ENCODE measurements at regions not wholly inside any gene's neighbourhood (a gene's known extent, or its start where the extent isn't known, plus 50 kb on each side); places are given as distances from the start of the nearest gene placed in this dataset.
A peak's percentile ranks its signal among the peaks of the same experiment; 100 is the strongest.

DNA sequence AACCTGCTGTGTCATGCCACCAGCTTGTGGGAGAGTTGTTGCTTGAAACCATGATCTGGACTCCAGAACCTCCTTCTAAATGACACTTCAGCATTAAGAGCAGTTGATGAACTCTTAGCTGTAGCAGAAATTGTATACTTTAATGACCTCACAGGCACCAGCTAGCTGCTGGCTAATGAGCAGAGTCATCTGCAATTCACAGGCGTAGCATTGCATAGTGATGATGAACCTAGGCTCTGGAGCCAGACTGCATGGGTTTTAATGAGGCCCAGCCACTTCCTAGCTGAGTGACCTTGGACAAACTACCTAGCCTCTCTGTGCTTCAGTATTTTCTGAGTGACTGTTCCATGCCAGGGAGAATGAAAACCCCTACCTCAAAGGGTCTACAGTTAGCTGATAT, 407.1 kb downstream of the LMO4 start:
- no peak for DNase-seq (ENCODE audit: extremely low read depth in 1 of 11, low read depth in 9 of 11, low spot score in 4 of 11)

DNA sequence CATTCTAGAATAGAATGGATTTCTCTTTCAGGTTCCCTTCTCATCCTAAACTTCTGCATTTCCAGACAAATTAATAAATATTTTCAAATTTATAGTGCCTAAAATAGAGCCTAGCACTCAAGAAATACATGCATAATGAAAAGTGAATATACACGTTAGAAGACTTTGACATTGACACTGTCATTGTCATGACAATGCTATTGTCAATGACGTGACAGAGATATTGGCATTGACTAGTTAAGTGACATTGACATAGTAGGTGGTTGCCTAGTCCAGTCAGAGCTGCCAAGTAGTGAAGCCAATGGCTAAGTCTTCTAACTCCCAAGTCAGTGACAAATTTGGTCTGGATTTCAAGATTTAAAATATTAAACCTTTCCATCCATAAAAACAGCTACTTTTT, 410.5 kb downstream of the LMO4 start:
- DNase-seq (ENCODE audit: extremely low read depth in 1 of 11, low read depth in 9 of 11, low spot score in 4 of 11), result no peak

DNA sequence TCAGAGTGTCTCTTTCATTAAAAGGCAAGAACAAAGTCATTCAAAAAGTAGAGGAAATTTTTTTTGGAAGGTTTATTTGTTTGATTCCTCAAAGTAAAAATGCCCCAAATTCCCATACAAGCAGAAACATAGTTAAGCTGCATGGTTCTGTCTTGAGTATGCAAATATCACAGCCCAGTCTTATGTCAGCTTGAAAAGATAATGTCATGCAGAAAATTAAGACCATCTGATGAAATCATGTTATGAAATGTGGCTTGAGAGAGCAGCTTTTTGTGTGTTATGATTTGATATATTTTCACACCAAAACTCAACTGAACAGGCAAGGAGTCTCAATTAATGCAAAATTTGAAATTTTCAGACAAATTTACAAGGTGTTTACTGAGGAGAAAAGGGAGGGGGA, 411.0 kb downstream of the LMO4 start:
- DNase-seq (ENCODE audit: extremely low read depth in 1 of 11, low read depth in 9 of 11, low spot score in 4 of 11), result no peak

DNA sequence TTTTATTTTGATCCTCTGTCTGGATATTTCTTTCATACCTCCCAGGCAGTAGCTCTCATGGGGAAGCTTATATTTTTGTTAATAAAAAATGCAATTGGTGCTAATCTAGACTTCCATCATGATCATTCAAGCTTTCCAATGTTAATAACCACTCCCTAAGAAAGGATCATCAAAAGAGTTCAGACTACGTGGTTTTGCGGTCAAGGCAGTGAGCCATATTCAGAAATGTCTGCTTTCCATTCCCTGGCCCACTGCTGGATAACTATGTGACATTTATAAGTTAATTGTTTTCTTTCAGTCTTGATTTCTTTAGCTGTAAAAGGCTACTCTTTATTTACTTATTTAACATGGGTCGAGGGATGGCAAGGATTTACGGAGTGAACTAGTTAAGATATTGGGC, 414.6 kb downstream of the LMO4 start:
- DNase-seq (ENCODE audit: extremely low read depth in 1 of 11, low read depth in 9 of 11, low spot score in 4 of 11), result no peak

DNA sequence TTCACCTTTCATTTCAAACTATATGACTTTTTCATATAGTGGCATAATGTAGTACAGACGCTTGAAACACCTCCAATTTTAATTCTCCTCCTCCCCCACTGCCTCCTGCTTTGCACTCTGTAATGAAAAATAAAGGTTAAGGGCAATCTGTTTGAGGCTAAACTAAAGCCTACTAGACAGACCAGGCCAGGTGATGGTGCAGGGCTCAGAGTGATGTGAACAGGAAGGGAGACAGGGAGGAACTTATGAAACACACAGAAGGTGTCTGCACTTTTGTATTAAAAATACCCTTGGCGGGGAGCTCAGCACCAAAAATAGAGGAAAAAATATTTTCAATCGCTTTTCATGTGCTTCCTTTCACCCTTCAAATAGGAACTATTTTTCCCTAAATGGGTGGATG, 415.4 kb downstream of the LMO4 start:
- no peak for DNase-seq (ENCODE audit: extremely low read depth in 1 of 11, low read depth in 9 of 11, low spot score in 4 of 11)

DNA sequence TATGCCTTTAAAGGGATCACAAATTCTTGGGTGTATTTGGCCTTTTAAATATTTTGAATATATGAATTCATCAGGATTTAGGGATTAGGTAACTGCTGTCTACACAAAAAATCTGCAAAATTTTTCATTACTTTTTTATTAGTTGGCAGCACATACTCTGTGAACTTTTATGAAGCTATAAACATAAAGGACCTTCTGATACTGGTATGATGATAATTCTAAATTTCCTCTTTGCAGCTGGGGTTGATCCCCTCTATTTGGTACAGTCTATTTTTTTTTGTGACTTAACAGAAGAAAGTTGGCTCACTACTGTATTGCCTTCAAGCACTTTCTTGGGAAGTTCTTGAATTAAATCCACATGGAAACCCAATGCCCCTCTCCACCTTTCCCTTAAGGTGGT, 416.1 kb downstream of the LMO4 start:
- no peak for DNase-seq (ENCODE audit: extremely low read depth in 1 of 11, low read depth in 9 of 11, low spot score in 4 of 11)

DNA sequence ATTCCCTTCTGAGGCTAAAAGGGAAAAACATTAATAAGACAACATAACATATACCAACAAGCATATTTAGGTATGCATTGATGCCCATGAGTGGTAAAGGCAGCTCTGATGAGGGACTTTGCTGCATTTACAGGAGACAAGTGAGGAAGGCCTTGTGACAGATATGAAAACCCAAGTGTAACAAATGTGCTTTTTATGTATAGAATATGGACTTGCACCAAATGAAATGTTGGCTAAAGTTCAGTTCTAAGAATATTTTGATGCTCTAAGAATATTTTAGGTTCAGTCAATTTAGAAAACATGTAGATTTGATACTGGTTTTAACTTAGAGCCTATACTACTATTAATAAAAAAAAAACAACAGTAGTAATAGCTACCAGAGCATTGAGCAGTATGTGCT, 424.7 kb downstream of the LMO4 start:
- no peak for DNase-seq (ENCODE audit: extremely low read depth in 1 of 11, low read depth in 9 of 11, low spot score in 4 of 11)

DNA sequence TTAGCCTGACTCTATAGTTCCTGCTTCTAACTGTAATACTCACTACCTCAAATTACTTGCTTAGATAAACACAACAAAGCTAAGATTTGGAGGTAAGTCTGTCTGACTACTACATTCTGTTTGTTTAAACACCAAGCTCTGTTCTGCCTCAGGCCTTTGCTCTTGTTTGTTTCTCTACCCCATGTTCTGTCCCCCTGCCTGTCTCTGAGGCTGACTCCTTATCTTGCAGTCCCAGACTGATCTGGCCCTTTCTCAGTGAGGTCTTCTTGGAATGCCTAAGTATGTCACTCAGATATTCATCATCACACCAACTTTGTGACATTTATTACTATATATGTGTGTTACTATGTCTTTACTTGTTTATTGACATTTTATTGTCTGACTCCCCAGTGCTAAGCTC, 425.5 kb downstream of the LMO4 start:
- no peak for DNase-seq (ENCODE audit: extremely low read depth in 1 of 11, low read depth in 9 of 11, low spot score in 4 of 11)

DNA sequence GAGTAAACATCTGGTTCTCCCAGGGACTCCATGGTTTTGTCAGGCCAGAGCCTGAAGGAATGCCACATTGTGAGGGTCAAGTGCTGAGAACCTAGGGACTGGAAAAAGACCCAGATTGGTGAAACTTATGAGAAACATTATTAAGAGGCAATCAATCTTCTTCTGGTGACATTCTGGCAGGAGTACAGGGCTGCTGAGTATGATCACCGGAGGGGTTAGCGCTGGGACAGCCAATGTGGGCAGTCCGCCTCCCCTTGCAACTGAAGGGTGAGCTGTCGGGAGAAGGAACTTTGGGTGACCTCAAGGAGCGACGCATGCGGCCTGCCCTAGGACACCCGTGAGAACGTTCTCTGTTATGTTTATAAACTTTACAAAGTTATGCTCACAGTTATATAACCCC, 429.0 kb downstream of the LMO4 start:
- DNase-seq (ENCODE audit: extremely low read depth in 1 of 11, low read depth in 9 of 11, low spot score in 4 of 11), result peak in 8 of 11 donors; percentile 9 to 25 (median 16)

DNA sequence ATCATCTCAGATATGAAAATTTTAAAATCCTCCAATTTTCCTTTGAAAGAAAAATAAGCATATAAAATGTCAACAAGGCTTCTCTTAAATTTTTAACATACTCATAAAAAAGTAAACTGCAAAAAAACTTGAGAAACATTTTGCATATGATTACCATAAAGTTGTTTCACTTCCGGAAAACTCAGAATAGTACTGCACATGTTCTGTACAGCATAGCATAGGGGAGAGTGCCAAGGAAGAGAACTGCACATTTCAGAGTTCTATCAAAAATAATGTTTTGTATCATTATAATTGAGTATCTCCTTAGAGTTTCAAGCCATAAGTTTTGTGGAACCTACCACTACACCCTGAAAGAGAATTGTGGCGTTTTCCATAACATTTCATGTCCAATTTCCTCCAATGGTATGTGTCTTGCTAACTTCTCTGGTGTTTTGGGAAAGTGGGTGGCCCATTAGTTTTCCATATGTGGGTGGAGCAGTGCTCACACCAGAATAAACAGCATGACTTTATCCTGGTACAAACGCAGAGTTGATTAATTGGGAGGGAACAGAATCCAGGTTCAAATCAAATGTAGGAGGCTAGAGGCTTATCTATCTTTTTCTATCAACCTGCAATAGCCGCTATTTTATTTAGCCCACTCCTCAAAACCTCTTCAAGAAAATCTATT, 430.9 kb downstream of the LMO4 start:
- no peak for DNase-seq (ENCODE audit: extremely low read depth in 1 of 11, low read depth in 9 of 11, low spot score in 4 of 11)

DNA sequence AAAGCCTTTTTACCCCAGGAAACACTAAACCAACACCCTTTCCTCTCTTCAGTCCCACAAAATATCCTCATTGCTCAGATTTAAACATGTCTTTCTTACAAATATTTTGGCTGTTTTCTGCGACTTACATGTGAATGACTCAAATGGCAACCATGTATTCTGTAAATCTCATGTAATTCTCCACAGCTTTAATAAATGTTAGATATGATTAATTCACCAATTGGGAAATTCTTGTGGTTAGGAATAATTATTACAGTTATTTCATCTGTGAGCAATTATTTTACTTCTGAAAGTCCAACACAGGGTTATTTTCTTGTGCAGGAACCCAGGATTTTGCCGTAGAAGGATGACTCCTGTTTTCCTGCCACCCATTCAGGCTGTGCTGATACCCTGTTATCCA, 431.5 kb downstream of the LMO4 start:
- no peak for DNase-seq (ENCODE audit: extremely low read depth in 1 of 11, low read depth in 9 of 11, low spot score in 4 of 11)

DNA sequence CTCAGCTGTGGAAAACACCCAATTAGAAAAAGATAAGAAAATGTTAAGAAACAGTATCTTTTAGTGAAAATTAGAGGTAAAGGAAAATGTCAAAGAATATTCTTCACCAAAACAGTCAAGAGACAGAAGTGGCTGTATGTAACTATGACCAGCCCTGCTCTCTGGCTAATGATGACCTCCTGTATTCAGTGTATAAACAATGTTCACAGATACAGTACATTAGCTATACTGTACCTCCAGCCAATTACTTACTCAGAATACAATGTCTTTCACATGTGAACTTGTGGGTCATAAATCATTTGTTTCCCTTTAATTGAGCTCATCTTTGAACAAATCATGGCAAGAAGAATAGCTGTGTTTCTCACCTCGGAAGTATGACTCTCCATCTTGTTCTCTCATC, 432.0 kb downstream of the LMO4 start:
- no peak for DNase-seq (ENCODE audit: extremely low read depth in 1 of 11, low read depth in 9 of 11, low spot score in 4 of 11)

DNA sequence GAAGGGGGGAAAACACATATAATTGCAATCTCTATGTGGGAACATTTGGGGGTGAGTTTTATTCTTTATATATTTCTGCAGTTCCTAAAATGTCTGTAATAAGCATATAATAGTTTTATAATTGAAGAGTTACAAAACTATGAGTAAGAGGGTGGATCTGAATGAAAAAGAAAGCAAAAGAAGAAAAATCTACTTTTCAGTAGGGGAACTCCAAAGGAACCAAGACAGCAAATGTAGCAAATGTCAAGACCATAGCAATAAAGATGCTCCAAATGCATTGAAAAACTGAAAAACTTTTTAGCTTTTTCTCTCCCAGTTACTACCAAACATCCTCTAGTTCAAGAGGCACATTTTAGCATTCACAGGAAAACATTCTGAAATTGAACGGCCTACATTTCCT, 434.8 kb downstream of the LMO4 start:
- no peak for DNase-seq (ENCODE audit: extremely low read depth in 1 of 11, low read depth in 9 of 11, low spot score in 4 of 11)

DNA sequence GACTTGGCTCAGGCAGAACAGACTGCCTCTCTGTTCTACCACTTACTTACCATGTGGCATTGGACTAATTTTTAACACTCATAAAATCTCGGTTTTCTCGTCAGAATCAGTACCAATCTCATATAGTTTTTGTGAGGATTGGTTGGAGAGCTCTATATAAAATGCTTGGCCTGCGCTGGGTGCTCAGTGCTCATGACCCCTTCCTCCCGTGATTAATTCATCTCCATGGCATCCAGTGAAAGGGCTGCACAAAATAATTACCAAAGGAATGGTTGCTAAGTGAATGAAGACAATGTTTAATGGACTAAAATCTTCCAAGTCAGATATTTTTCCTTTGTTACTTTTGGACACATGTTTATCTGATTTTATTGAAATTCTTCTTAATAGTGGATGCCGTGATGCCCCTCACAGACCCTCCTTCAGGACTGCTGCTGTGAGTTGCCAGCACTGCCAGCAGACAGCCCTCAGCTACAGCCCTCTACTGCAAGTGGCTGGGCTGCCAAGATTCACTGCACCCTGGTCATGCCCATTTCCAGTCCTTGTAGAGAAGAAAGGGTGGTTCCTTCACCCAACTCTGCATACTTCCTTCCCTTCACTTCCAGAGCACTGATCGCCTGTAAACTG, 436.5 kb downstream of the LMO4 start:
- DNase-seq (ENCODE audit: extremely low read depth in 1 of 11, low read depth in 9 of 11, low spot score in 4 of 11), result no peak

DNA sequence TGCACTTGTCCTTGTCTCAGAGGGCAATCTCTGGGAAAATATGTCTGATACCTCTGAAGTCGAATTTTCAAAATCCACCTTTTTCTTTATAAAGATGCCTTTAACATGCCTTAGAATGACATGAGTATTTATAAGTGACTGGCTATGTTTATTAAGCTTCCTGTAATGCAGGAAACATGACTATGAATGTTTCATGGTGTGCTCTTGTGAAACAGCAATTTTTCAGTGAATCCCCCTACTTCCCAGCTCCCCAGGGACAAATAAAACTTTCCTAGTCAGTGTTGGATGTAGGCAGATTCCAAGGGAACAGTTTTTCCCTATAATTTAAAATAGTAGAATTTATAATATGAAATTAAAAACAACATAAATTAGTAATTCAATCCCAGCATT, 437.0 kb downstream of the LMO4 start:
- peak in 1 of 11 donors; percentile 15 for DNase-seq (ENCODE audit: extremely low read depth in 1 of 11, low read depth in 9 of 11, low spot score in 4 of 11)

DNA sequence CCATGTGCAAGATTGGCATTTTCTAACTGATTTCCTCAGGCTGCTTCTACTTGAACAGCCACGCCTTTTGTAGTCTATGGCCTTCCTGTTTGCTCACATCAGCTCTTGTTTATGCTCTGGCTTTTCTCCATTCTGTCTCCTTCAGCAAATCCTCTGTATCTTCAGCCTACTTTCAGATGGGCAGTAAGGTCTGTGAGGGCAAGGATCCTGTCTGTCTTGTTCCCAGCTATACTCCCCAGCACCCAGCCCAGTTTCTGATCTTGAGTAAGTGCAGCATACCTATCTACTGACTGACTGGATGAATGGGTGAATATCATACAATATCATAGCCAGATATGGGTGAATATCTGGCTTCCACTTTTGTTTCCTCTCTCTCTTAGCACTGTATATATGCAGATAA, 438.1 kb downstream of the LMO4 start:
- DNase-seq (ENCODE audit: extremely low read depth in 1 of 11, low read depth in 9 of 11, low spot score in 4 of 11), result no peak

DNA sequence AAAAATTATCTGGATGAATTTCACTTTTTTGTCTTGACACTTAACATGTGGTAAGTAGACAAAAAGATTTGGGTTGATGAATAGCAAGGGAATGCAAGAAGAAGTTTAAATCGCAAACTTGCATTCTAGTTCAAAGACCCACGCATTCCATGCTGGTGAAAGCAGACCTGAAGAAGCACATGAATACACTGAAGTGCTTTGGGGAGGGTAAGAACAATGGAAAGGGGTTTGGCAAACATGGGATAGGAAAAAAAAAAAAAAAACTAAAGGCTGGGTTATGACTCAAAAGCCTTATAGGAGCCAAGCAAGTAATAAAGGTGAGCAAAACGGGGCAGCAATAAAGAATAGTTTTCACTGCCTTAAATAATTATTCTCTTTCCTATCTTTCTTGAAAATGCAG, 450.2 kb downstream of the LMO4 start:
- no peak for DNase-seq (ENCODE audit: extremely low read depth in 1 of 11, low read depth in 9 of 11, low spot score in 4 of 11)

DNA sequence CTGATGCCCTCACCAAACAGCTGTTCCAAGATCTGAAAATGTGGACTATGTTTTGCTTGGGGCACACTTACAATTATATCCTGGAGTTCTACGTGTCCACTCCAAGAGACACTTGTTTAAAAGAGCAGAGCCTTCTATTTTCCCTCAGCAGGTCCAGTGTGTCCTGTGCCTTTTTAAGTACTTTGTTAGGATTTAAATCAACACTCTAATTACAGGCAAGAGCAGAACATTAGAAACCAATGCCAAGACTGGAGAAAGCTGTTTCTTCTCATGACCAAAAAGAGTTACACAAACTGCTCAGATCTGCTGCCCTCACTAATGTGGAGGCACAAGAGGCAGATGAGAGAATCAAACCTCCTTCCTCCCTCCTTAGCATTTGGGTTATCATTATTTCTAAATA, 452.9 kb downstream of the LMO4 start:
- no peak for DNase-seq (ENCODE audit: extremely low read depth in 1 of 11, low read depth in 9 of 11, low spot score in 4 of 11)

DNA sequence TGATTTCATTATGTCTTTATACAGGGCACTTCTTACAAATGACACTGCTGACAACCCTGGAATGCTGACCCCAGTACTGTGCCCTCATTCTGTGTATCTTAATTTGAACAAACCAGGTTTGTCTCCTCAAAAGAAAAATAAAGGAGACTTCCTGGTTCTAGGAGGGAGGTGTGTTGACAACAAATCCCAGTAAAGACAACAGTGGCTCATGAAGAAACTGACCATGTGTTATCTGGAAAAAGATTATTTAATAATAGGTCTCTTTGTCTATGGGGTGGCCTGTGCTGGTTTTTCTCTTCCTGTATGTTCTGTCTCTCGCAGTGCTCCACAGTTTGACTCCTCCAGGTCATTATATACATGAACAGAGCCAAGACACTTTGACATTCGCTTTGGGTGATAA, 454.6 kb downstream of the LMO4 start:
- no peak for DNase-seq (ENCODE audit: extremely low read depth in 1 of 11, low read depth in 9 of 11, low spot score in 4 of 11)

DNA sequence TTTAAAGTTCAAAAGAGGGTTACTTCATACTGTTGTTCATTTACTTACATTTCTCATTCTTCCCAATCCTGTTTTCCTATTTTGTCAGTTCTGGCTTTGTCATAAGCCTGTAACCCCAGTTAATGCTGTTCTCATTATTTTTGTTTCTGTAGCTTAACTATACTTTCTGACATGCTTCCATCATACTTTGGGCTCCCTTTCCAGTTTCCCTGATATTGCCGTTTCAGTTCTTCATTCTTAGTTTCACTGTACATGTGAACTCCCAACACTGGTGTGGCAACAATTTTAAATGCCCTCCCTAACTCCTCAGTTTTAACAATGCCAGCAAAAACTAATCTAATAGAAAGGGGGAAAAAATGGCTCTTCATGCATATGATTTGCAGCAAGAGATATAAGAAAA, 456.7 kb downstream of the LMO4 start:
- DNase-seq (ENCODE audit: extremely low read depth in 1 of 11, low read depth in 9 of 11, low spot score in 4 of 11), result no peak

DNA sequence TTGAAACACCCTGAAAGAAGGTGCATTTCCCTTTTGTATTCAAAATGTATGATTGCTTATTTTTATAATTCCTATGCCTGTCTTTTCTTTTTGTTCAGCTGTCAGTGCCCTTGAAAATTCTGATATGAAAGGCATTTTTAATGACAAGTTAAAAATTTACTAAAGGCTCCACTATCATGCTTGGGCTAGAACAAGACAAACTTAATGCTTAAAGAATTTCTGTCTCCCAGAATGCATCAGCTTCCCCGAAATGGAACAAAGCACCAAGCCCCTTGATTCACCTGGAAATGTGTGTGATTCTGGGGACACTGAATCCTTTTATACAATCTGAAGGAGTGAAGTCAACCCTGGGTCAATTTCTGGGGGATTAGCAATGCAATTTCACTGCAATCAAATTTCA, 457.5 kb downstream of the LMO4 start:
- no peak for DNase-seq (ENCODE audit: extremely low read depth in 1 of 11, low read depth in 9 of 11, low spot score in 4 of 11)

Data from renal cortex interstitium (tissue), 11 donors.